ENCODE measurements at regions not wholly inside any gene's neighbourhood (a gene's known extent, or its start where the extent isn't known, plus 50 kb on each side); places are given as distances from the start of the nearest gene placed in this dataset.

- no peaks in the 10 kb centered on the region for H3F3A ChIP-seq (replicated peaks; ENCODE audit: low read depth)
- H3K36me3 Mint-ChIP-seq (ENCODE audit: low read depth), result peaks cover 4% of the 10 kb centered on the region; the same call in 2 of the 3 replicates
- H4K20me1 ChIP-seq (replicated peaks; ENCODE audit: insufficient read depth), result no peaks in the 10 kb centered on the region
- H3K79me2 ChIP-seq (replicated peaks; ENCODE audit: insufficient read depth), result no peaks in the 10 kb centered on the region
- H3K4me1 Mint-ChIP-seq, result no peaks in the 10 kb centered on the region
- H3K27me3 ChIP-seq (ENCODE audit: insufficient read depth), result no peaks in the 10 kb centered on the region
- H2AFZ ChIP-seq, result 0 out of 2 replicates have a peak overlapping the region, but pooled peaks have one; percentile 24
- H3K9me3 Mint-ChIP-seq, result peaks cover 7% of the 10 kb centered on the region
- no peak overlapping the region for H3K4me3 Mint-ChIP-seq
- H3K4me3 ChIP-seq, result no peak overlapping the region
- H3K36me3 ChIP-seq (ENCODE audit: insufficient read depth), result no peaks in the 10 kb centered on the region
- no peaks in the 10 kb centered on the region for H3K4me1 ChIP-seq (ENCODE audit: insufficient read depth)
- DNase-seq (ENCODE audit: low spot score), result no peak
- no peaks in the 10 kb centered on the region for H3K9me2 ChIP-seq (ENCODE audit: insufficient read depth)
- TF ChIP-seq, protein P1, sequence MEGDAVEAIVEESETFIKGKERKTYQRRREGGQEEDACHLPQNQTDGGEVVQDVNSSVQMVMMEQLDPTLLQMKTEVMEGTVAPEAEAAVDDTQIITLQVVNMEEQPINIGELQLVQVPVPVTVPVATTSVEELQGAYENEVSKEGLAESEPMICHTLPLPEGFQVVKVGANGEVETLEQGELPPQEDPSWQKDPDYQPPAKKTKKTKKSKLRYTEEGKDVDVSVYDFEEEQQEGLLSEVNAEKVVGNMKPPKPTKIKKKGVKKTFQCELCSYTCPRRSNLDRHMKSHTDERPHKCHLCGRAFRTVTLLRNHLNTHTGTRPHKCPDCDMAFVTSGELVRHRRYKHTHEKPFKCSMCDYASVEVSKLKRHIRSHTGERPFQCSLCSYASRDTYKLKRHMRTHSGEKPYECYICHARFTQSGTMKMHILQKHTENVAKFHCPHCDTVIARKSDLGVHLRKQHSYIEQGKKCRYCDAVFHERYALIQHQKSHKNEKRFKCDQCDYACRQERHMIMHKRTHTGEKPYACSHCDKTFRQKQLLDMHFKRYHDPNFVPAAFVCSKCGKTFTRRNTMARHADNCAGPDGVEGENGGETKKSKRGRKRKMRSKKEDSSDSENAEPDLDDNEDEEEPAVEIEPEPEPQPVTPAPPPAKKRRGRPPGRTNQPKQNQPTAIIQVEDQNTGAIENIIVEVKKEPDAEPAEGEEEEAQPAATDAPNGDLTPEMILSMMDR (conservative IDR thresholded peaks at IDR 0.05; ENCODE audit: low read depth in 2 of 2), result no peak
- TF ChIP-seq EZH2phosphoT487 (IDR thresholded peaks at IDR 0.05; ENCODE audit: unreplicated experiment) (no peak), ZNF331 (CRISPR knock-in tag; IDR thresholded peaks at IDR 0.05; ENCODE audit: low read depth) (no peak), STAT1 (IDR thresholded peaks at IDR 0.05; ENCODE audit: unreplicated experiment) (no peak), POLR2AphosphoS5 (IDR thresholded peaks at IDR 0.05; ENCODE audit: low read depth) (no peak), EZH2 (IDR thresholded peaks at IDR 0.05; ENCODE audit: low read depth, unreplicated experiment) (no peak), ZNF462 (CRISPR knock-in tag; IDR thresholded peaks at IDR 0.05) (no peak), CREB1 (CRISPR knock-in tag; IDR thresholded peaks at IDR 0.05; ENCODE audit: low read depth) (no peak), ZNF114 (CRISPR knock-in tag; IDR thresholded peaks at IDR 0.05) (no peak), REST (IDR thresholded peaks at IDR 0.05; ENCODE audit: unreplicated experiment) (no peak), ETS1 (IDR thresholded peaks at IDR 0.05) (no peak), JUNB (IDR thresholded peaks at IDR 0.05; ENCODE audit: unreplicated experiment) (no peak), NANOG (IDR thresholded peaks at IDR 0.05; ENCODE audit: borderline replicate concordance) (no peak)
- no peak overlapping the region for H3K27ac ChIP-seq (ENCODE audit: low read depth)
- H3K27ac Mint-ChIP-seq, result peak overlapping the region; percentile 23; the same call in 1 of the 2 replicates
- no peak for ATAC-seq
- no peaks in the 10 kb centered on the region for H3K27me3 Mint-ChIP-seq (ENCODE audit: insufficient read depth, low read depth, poor library complexity)
- no peak overlapping the region for H3K4me2 ChIP-seq
Measured at GRCh38 chr6:84581494-84582259, 182.7 kb downstream of the TBX18 start.
